NCI-H2081 (cell line): ENCODE measurements at regions not wholly inside any gene's neighbourhood (a gene's known extent, or its start where the extent isn't known, plus 50 kb on each side); places are given as distances from the start of the nearest gene placed in this dataset.

ENCODE experiments used
- DNase-seq, 2 experiments: peaks; one replicate each; lab custom pipeline; 2025; lab: John Stamatoyannopoulos, UW

GRCh38 chr9:75615284-75615683 lies 275.2 kb upstream of the PCSK5 start:
- peak; percentile 42 to 60 for DNase-seq

GRCh38 chr9:75616052-75616451 lies 274.4 kb upstream of the PCSK5 start:
- DNase-seq = no peak

GRCh38 chr9:75616841-75617566 lies 273.5 kb upstream of the PCSK5 start:
- DNase-seq = no peak

GRCh38 chr9:75623462-75623861 lies 267.0 kb upstream of the PCSK5 start:
- DNase-seq = no peak

GRCh38 chr9:75624998-75625397 lies 265.5 kb upstream of the PCSK5 start:
- no peak for DNase-seq

GRCh38 chr9:75626860-75627259 lies 263.6 kb upstream of the PCSK5 start:
- DNase-seq = no peak

GRCh38 chr9:75628952-75629351 lies 261.5 kb upstream of the PCSK5 start:
- DNase-seq = no peak

- DNase-seq = no peak
These were observed 256.9 kb upstream of the PCSK5 start for GRCh38 chr9:75633451-75634057.

GRCh38 chr9:75636427-75637045 lies 253.9 kb upstream of the PCSK5 start:
- DNase-seq = no peak

GRCh38 chr9:75639971-75640610 lies 250.4 kb upstream of the PCSK5 start:
- no peak for DNase-seq

GRCh38 chr9:75642522-75642921 lies 248.0 kb upstream of the PCSK5 start:
- DNase-seq = no peak

GRCh38 chr9:75644649-75645048 lies 245.8 kb upstream of the PCSK5 start:
- DNase-seq = peak in 1 of 2 experiments; percentile 48

GRCh38 chr9:75648034-75648433 lies 242.4 kb upstream of the PCSK5 start:
- no peak for DNase-seq

GRCh38 chr9:75649060-75649459 lies 241.4 kb upstream of the PCSK5 start:
- no peak for DNase-seq

GRCh38 chr9:75651709-75652108 lies 238.8 kb upstream of the PCSK5 start:
- DNase-seq = no peak

- DNase-seq = no peak
These were observed 237.1 kb upstream of the PCSK5 start for GRCh38 chr9:75653335-75653734.

- no peak for DNase-seq
These were observed 236.7 kb upstream of the PCSK5 start for GRCh38 chr9:75653750-75654149.

GRCh38 chr9:75657015-75657414 lies 233.5 kb upstream of the PCSK5 start:
- DNase-seq = no peak

- no peak for DNase-seq
These were observed 232.1 kb upstream of the PCSK5 start for GRCh38 chr9:75658301-75658905.

- peak; percentile 64 to 82 for DNase-seq
These were observed 225.9 kb upstream of the PCSK5 start for GRCh38 chr9:75664597-75664996.

GRCh38 chr9:75666856-75667554 lies 223.5 kb upstream of the PCSK5 start:
- peak in 1 of 2 experiments; percentile 20 for DNase-seq

- no peak for DNase-seq
These were observed 220.8 kb upstream of the PCSK5 start for GRCh38 chr9:75669721-75670120.
